OCI-LY1 (cell line): ENCODE measurements at regions not wholly inside any gene's neighbourhood (a gene's known extent, or its start where the extent isn't known, plus 50 kb on each side); places are given as distances from the start of the nearest gene placed in this dataset.

Experiments
- CTCF ChIP-seq: fragments of 200-600 bp; sonication (generic), shearing (Covaris generic); IDR thresholded peaks from 2 replicates; pipeline ENCODE4 v1.5.1; 2017; ENCODE audit warnings: mild to moderate bottlenecking, antibody characterized with exemption, low read length, moderate library complexity, mixed read lengths
- EZH2 ChIP-seq: fragments of 200-600 bp; sonication (generic), shearing (Covaris generic); IDR thresholded peaks from 2 replicates; pipeline ENCODE4 v1.8.0; 2017; ENCODE audit warnings: borderline replicate concordance, mixed run types, mild to moderate bottlenecking, antibody characterized with exemption, low read length, moderate library complexity, mixed read lengths

GRCh38 chr11:38612701-38613100 is 2014.7 kb upstream of the RAG2 start:
- TF ChIP-seq EZH2 (no peak), CTCF (no peak)
